ENCODE measurements at regions not wholly inside any gene's neighbourhood (a gene's known extent, or its start where the extent isn't known, plus 50 kb on each side); places are given as distances from the start of the nearest gene placed in this dataset.

- no peak overlapping the region for H2BK120ac ChIP-seq (replicated peaks; ENCODE audit: low read depth, low read length)
- H3K4me3 ChIP-seq (ENCODE audit: extremely low read depth in 1 of 4, insufficient read depth in 2 of 4, low read depth in 3 of 4, low read length in 4 of 4), result no peak overlapping the region
- no peak overlapping the region for H2BK12ac ChIP-seq (ENCODE audit: low read depth, low read length)
- H3K27me3 ChIP-seq (replicated peaks in 1 of 4; ENCODE audit: control insufficient read depth in 3 of 4, extremely low read depth in 1 of 4, insufficient read depth in 3 of 4, low read length in 3 of 4), result no peaks in the 10 kb centered on the region
- H3K27ac ChIP-seq (ENCODE audit: low read depth, low read length), result no peak overlapping the region
- no peak overlapping the region for H3K56ac ChIP-seq (replicated peaks; ENCODE audit: insufficient read length, low read depth, low read length)
- H2BK15ac ChIP-seq (ENCODE audit: low read length), result no peak overlapping the region
- ChIA-PET CTCF (ENCODE audit: partially characterized antibody) (no interaction called here), POLR2A (ENCODE audit: partially characterized antibody) (no interaction called here)
- H3K9ac ChIP-seq (replicated peaks in 1 of 4; ENCODE audit: extremely low read depth in 1 of 4, low read depth in 3 of 4, low read length in 3 of 4), result no peak overlapping the region
- H2BK5ac ChIP-seq (ENCODE audit: low read depth, low read length), result no peak overlapping the region
- H3K23ac ChIP-seq (ENCODE audit: insufficient read length), result no peak overlapping the region
- H3K9me3 ChIP-seq (ENCODE audit: insufficient read depth in 2 of 2, low read depth in 1 of 2, low read length in 1 of 2), result no peaks in the 10 kb centered on the region
- WGBS, 2 experiments (ENCODE audit: extremely low coverage in 1 of 2, insufficient coverage in 1 of 2, insufficient read length in 1 of 2, insufficient replicate concordance in 2 of 2, low coverage in 1 of 2, low lambda C conversion rate in 2 of 2, missing lambda C conversion rate in 1 of 2), result 74% methylated on average over 2 of the region's 2 CpGs; no CpG with 5 or more reads in 1 of the 2 experiments
- no peak overlapping the region for H4K5ac ChIP-seq (ENCODE audit: insufficient read length, low read depth, low read length)
- DNase-seq (ENCODE audit: low read depth in 1 of 2, low spot score in 2 of 2) (no peak), FAIRE-seq (no peak)
- no peak overlapping the region for H2AFZ ChIP-seq (ENCODE audit: low read length)
- H3K18ac ChIP-seq (ENCODE audit: extremely low read depth, low read length), result no peak overlapping the region
- H3K79me2 ChIP-seq (ENCODE audit: control insufficient read depth in 1 of 2, insufficient read depth in 2 of 2, low read length in 2 of 2), result no peaks in the 10 kb centered on the region
- H2AK5ac ChIP-seq (ENCODE audit: low read depth, low read length), result no peak overlapping the region
- no peak overlapping the region for H2BK20ac ChIP-seq (ENCODE audit: low read length)
- no peak overlapping the region for H4K91ac ChIP-seq (replicated peaks; ENCODE audit: insufficient read length, low read length)
- H3K4me1 ChIP-seq (replicated peaks in 1 of 4; ENCODE audit: control insufficient read depth in 3 of 4, insufficient read depth in 4 of 4, low read length in 3 of 4), result 0 out of 7 replicates have a peak, but pooled peaks cover 0 to 3% (median 0%) of the 10 kb centered on the region in 4 experiments
- no peaks in the 10 kb centered on the region for H4K20me1 ChIP-seq (replicated peaks in 1 of 2; ENCODE audit: control insufficient read depth in 1 of 2, insufficient read depth in 2 of 2, low read length in 2 of 2)
- H3K23me2 ChIP-seq (ENCODE audit: low read depth, low read length), result no peaks in the 10 kb centered on the region; the same call in 1 of the 2 replicates
- no peak for TF ChIP-seq ZNF274 (IDR thresholded peaks at IDR 0.05; ENCODE audit: borderline replicate concordance, extremely low read depth, low read length)
- no peak for TF ChIP-seq CTCF (IDR thresholded peaks at IDR 0.05; ENCODE audit: control extremely low read depth in 1 of 3, insufficient read depth in 1 of 3, low read depth in 1 of 3, low read length in 3 of 3)
- no peak for TF ChIP-seq CHD2 (IDR thresholded peaks at IDR 0.05; ENCODE audit: low read length)
- no peak for TF ChIP-seq SIN3A (conservative IDR thresholded peaks at IDR 0.05 in 1 of 2, IDR thresholded peaks at IDR 0.05 in 1 of 2; ENCODE audit: low read depth in 1 of 2, low read length in 2 of 2)
- TF ChIP-seq BACH1 (IDR thresholded peaks at IDR 0.05; ENCODE audit: low read length), result no peak
- TF ChIP-seq PHF8 (conservative IDR thresholded peaks at IDR 0.05; ENCODE audit: low read depth, low read length), result no peak
- H3K79me1 ChIP-seq (ENCODE audit: low read depth, low read length), result no peaks in the 10 kb centered on the region
- no peak overlapping the region for H3K4ac ChIP-seq (replicated peaks; ENCODE audit: insufficient read length, low read depth, low read length)
- no peaks in the 10 kb centered on the region for H3K36me3 ChIP-seq (ENCODE audit: control insufficient read depth in 2 of 4, insufficient read depth in 4 of 4, low read length in 3 of 4)
- no peak overlapping the region for H4K8ac ChIP-seq (ENCODE audit: extremely low read depth, insufficient read depth, low read length)
- H3K4me2 ChIP-seq (ENCODE audit: insufficient read depth in 1 of 2, low read depth in 2 of 2, low read length in 2 of 2), result no peak overlapping the region
- no peak overlapping the region for H3K14ac ChIP-seq (ENCODE audit: insufficient read length)
Observed at GRCh38 chr14:51442513-51443175, 202.6 kb downstream of the TMX1 start.

Measured in H1 (cell line).